ENCODE measurements at regions not wholly inside any gene's neighbourhood (a gene's known extent, or its start where the extent isn't known, plus 50 kb on each side); places are given as distances from the start of the nearest gene placed in this dataset.

DNA sequence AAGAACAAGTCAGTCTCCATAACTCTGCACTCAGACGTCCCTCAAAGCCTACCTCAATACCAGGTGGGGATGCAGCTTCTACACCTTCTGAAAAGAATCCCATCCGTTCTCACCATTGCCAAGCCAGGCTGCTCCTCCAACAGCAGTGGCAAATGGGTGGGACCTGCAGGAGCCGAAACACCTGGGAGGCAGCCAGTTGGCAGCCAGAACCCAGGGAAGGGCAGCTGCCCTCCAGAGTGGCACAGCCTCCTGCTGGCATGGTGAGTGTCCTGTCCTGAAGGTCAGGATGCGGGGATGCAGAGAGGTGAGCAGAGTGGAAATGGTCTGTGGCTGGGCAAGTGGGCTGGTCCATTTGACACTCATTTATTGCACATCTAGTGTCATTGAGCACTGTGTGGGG lies 210.6 kb upstream of the CDH4 start:
- TF ChIP-seq, protein P1, sequence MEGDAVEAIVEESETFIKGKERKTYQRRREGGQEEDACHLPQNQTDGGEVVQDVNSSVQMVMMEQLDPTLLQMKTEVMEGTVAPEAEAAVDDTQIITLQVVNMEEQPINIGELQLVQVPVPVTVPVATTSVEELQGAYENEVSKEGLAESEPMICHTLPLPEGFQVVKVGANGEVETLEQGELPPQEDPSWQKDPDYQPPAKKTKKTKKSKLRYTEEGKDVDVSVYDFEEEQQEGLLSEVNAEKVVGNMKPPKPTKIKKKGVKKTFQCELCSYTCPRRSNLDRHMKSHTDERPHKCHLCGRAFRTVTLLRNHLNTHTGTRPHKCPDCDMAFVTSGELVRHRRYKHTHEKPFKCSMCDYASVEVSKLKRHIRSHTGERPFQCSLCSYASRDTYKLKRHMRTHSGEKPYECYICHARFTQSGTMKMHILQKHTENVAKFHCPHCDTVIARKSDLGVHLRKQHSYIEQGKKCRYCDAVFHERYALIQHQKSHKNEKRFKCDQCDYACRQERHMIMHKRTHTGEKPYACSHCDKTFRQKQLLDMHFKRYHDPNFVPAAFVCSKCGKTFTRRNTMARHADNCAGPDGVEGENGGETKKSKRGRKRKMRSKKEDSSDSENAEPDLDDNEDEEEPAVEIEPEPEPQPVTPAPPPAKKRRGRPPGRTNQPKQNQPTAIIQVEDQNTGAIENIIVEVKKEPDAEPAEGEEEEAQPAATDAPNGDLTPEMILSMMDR (IDR thresholded peaks at IDR 0.05; ENCODE audit: insufficient read depth, low read length, poor library complexity, severe bottlenecking) = no peak
- TF ChIP-seq EZH2phosphoT487 (conservative IDR thresholded peaks at IDR 0.05; ENCODE audit: low read length) = no peak
